SK-N-SH (cell line): ENCODE measurements at regions not wholly inside any gene's neighbourhood (a gene's known extent, or its start where the extent isn't known, plus 50 kb on each side); places are given as distances from the start of the nearest gene placed in this dataset.
"Not testable (repeated sequence)": the region's sequence is repeated elsewhere in the genome, so short reads cannot be mapped to it uniquely, and the experiment has no call there.

Experiments
- RCOR1 ChIP-seq: fragments of 150-350 bp; IDR thresholded peaks from 2 replicates; pipeline ENCODE4 v1.6.1; 2017; ENCODE audit warnings: antibody characterized with exemption, low read length
- TF ChIP-seq, protein P1 (sequence below): fragments of 200-600 bp; sonication (generic); IDR thresholded peaks from 2 replicates; pipeline ENCODE4 v1.6.1; 2017; ENCODE audit warnings: antibody characterized with exemption, mild to moderate bottlenecking, moderate library complexity

DNA sequence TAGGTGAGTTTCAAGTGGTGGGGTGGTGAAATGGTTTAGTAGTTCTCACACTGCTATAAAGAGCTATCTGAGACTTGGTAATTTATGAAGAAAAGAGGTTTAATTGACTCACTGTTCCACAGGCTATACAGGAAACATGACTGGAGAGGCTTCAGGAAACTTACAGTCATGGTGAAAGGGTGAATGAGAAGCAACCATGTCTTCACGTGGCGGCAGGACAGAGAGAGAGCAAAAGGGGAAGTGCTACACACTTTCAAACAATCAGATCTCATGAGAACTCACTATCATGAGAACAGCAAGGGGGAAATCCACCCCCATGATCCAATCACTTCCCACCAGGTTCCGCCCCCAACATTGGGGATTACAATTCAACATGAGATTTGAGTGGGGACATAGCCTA lies 67.3 kb upstream of the KCNA1 start:
- TF ChIP-seq RCOR1: not testable (repeated sequence)
- TF ChIP-seq, protein P1, sequence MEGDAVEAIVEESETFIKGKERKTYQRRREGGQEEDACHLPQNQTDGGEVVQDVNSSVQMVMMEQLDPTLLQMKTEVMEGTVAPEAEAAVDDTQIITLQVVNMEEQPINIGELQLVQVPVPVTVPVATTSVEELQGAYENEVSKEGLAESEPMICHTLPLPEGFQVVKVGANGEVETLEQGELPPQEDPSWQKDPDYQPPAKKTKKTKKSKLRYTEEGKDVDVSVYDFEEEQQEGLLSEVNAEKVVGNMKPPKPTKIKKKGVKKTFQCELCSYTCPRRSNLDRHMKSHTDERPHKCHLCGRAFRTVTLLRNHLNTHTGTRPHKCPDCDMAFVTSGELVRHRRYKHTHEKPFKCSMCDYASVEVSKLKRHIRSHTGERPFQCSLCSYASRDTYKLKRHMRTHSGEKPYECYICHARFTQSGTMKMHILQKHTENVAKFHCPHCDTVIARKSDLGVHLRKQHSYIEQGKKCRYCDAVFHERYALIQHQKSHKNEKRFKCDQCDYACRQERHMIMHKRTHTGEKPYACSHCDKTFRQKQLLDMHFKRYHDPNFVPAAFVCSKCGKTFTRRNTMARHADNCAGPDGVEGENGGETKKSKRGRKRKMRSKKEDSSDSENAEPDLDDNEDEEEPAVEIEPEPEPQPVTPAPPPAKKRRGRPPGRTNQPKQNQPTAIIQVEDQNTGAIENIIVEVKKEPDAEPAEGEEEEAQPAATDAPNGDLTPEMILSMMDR: not testable (repeated sequence)
